Activated CD4-positive, alpha-beta T cell treated with anti-CD3 and anti-CD28 coated beads, Interleukin-2, amount 10 ng/mL, durations not matched to agents 7 days and 5 days (primary cell): ENCODE measurements at regions not wholly inside any gene's neighbourhood (a gene's known extent, or its start where the extent isn't known, plus 50 kb on each side); places are given as distances from the start of the nearest gene placed in this dataset.

ENCODE experiments used
- CTCF ChIA-PET: fragments of 350-600 bp; sonication (Branson Sonifier 250); formaldehyde crosslinking; loops from one replicate; lab custom pipeline; 2021; ENCODE audit warnings: antibody characterized with exemption; lab: Charles Lee
- POLR2A ChIA-PET: fragments of 350-600 bp; sonication (Branson Sonifier 250); formaldehyde crosslinking; loops from one replicate; lab custom pipeline; 2021; ENCODE audit warnings: antibody characterized with exemption; lab: Charles Lee
- DNase-seq: peaks from one replicate; pipeline ENCODE4 v3.0.0-alpha.2; 2020
- H3K27ac Mint-ChIP-seq: one replicate; pipeline ENCODE4 v1.8.0; 2021; ENCODE audit warnings: mild to moderate bottlenecking, moderate library complexity, mixed read lengths
- H3K27me3 Mint-ChIP-seq: one replicate; pipeline ENCODE4 v1.8.0; 2021; ENCODE audit warnings: mixed read lengths
- H3K36me3 Mint-ChIP-seq: one replicate; pipeline ENCODE4 v1.8.0; 2021; ENCODE audit warnings: low read depth, mixed read lengths
- H3K4me1 Mint-ChIP-seq: one replicate; pipeline ENCODE4 v1.8.0; 2021; ENCODE audit warnings: mixed read lengths
- H3K4me3 Mint-ChIP-seq: one replicate; pipeline ENCODE4 v1.8.0; 2021; ENCODE audit warnings: mild to moderate bottlenecking, moderate library complexity, mixed read lengths
- H3K9me3 Mint-ChIP-seq: one replicate; pipeline ENCODE4 v1.8.0; 2021; ENCODE audit warnings: mixed read lengths

GRCh38 chr9:19512103-19512832 is 103.5 kb downstream of the ACER2 start:
- CTCF ChIA-PET, result no interaction called here
- H3K27me3 Mint-ChIP-seq, result peaks cover 2% of the 10 kb centered on the region
- H3K36me3 Mint-ChIP-seq, result no peaks in the 10 kb centered on the region
- POLR2A ChIA-PET, result no interaction called here
- DNase-seq, result no peak
- H3K4me3 Mint-ChIP-seq, result no peak overlapping the region
- no peak overlapping the region for H3K27ac Mint-ChIP-seq
- H3K9me3 Mint-ChIP-seq, result no peaks in the 10 kb centered on the region
- peaks cover 17% of the 10 kb centered on the region for H3K4me1 Mint-ChIP-seq

GRCh38 chr9:19511694-19512093 is 102.9 kb downstream of the ACER2 start:
- CTCF ChIA-PET, result no interaction called here

GRCh38 chr9:19510907-19511306 is 102.1 kb downstream of the ACER2 start:
- peaks cover 6% of the 10 kb centered on the region for H3K4me1 Mint-ChIP-seq
- H3K27ac Mint-ChIP-seq, result no peak overlapping the region
- POLR2A ChIA-PET, result no interaction called here
- CTCF ChIA-PET, result no interaction called here
- H3K27me3 Mint-ChIP-seq, result peaks cover 2% of the 10 kb centered on the region
- no peak overlapping the region for H3K4me3 Mint-ChIP-seq
- no peaks in the 10 kb centered on the region for H3K36me3 Mint-ChIP-seq
- no peak for DNase-seq
- H3K9me3 Mint-ChIP-seq, result no peaks in the 10 kb centered on the region

More at GRCh38 chr9:19511694-19512093, 102.9 kb downstream of the ACER2 start:
- POLR2A ChIA-PET, result no interaction called here
- Mint-ChIP-seq H3K36me3 (no peaks in the 10 kb centered on the region), H3K27me3 (peaks cover 2% of the 10 kb centered on the region), H3K27ac (no peak overlapping the region), H3K4me1 (peaks cover 14% of the 10 kb centered on the region), H3K4me3 (no peak overlapping the region), H3K9me3 (no peaks in the 10 kb centered on the region)
- DNase-seq, result no peak
